Upper lobe of left lung (tissue), 4 donors: ENCODE measurements at regions not wholly inside any gene's neighbourhood (a gene's known extent, or its start where the extent isn't known, plus 50 kb on each side); places are given as distances from the start of the nearest gene placed in this dataset.

Source experiments
- POLR2A ChIP-seq, 4 donors: fragments of 450-650 bp; IDR thresholded peaks; one replicate each; pipeline ENCODE4 v1.5.1; 2016 to 2017; ENCODE audit warnings: antibody characterized with exemption in 4 of 4, mild to moderate bottlenecking in 2 of 4
- POLR2AphosphoS5 ChIP-seq, 2 donors: sonication (generic); formaldehyde crosslinking; IDR thresholded peaks; one replicate each; pipeline ENCODE4 v1.5.1; 2017; ENCODE audit warnings: antibody characterized with exemption in 2 of 2
- TF ChIP-seq, protein P1 (sequence below), 6 experiments: fragments of 450-650 bp in 4 of 6; fragments of 200-600 bp in 2 of 6; sonication (generic) in 2 of 6; IDR thresholded peaks; one replicate each; pipeline ENCODE4 v1.5.1; 2016 to 2019; ENCODE audit warnings: antibody characterized with exemption in 6 of 6

DNA sequence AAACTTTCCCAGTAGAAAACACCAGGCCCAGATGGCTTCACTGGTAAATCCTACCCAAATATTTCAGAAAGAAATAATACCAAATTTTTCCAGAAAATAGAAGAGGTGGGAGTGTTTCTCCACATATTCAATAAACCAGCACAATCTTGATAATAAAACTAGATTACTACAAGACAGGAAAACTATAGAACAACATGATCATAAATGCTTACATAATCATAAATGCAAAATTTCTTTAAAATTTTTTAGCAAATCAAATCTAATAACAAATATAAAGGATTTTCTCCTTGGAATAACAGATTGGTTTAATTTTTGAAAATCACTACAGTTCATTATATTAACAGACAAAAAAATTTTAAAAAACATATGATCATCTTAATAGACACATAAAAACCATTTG, 294.5 kb downstream of the BCL11B start:
- TF ChIP-seq, protein P1, sequence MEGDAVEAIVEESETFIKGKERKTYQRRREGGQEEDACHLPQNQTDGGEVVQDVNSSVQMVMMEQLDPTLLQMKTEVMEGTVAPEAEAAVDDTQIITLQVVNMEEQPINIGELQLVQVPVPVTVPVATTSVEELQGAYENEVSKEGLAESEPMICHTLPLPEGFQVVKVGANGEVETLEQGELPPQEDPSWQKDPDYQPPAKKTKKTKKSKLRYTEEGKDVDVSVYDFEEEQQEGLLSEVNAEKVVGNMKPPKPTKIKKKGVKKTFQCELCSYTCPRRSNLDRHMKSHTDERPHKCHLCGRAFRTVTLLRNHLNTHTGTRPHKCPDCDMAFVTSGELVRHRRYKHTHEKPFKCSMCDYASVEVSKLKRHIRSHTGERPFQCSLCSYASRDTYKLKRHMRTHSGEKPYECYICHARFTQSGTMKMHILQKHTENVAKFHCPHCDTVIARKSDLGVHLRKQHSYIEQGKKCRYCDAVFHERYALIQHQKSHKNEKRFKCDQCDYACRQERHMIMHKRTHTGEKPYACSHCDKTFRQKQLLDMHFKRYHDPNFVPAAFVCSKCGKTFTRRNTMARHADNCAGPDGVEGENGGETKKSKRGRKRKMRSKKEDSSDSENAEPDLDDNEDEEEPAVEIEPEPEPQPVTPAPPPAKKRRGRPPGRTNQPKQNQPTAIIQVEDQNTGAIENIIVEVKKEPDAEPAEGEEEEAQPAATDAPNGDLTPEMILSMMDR (IDR thresholded peaks at IDR 0.05): no peak
- TF ChIP-seq POLR2A (IDR thresholded peaks at IDR 0.05) (no peak), POLR2AphosphoS5 (IDR thresholded peaks at IDR 0.05) (no peak)
